Stomach (tissue), 4 donors: ENCODE measurements at regions not wholly inside any gene's neighbourhood (a gene's known extent, or its start where the extent isn't known, plus 50 kb on each side); places are given as distances from the start of the nearest gene placed in this dataset.

ENCODE experiments used
- EP300 ChIP-seq: sonication (generic); formaldehyde crosslinking; IDR thresholded peaks from one replicate; pipeline ENCODE4 v1.6.1; 2017; ENCODE audit warnings: antibody characterized with exemption
- POLR2A ChIP-seq, 4 donors: fragments of 450-650 bp; IDR thresholded peaks; one replicate each; pipeline ENCODE4 v1.6.1; 2016; ENCODE audit warnings: antibody characterized with exemption in 4 of 4, control low read depth in 2 of 4, mild to moderate bottlenecking in 1 of 4, moderate library complexity in 1 of 4
- POLR2AphosphoS5 ChIP-seq, 3 donors: sonication (generic); formaldehyde crosslinking; IDR thresholded peaks; one replicate each; pipeline ENCODE4 v1.6.1; 2016; ENCODE audit warnings: antibody characterized with exemption in 3 of 3
- TF ChIP-seq, protein P1 (sequence below), 7 experiments: fragments of 450-650 bp in 4 of 7; fragments of 200-600 bp in 3 of 7; sonication (generic) in 3 of 7; IDR thresholded peaks; one replicate each; pipeline ENCODE4 v1.5.1; 2016 to 2019; ENCODE audit warnings: antibody characterized with exemption in 7 of 7, control low read depth in 2 of 7, mild to moderate bottlenecking in 1 of 7

DNA sequence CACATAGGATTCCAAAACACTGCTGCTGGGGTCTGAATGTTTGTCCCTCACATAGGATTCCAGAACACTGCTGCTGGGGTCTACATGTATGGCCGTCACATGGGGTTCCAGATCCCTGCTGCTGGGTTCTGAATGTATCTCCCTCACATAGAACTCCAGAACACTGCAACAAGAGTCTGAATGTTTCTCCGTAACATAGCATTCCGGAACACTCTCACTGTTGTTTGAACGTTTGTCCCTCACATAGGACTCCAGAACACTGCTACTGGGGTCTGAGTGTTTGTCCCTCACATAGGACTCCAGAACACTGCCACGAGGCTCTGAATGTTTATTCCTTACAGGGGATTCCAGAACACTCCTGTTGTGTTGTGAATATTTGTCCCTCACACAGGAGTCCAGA, 216.8 kb downstream of the FOXD4L6 start:
- TF ChIP-seq, protein P1, sequence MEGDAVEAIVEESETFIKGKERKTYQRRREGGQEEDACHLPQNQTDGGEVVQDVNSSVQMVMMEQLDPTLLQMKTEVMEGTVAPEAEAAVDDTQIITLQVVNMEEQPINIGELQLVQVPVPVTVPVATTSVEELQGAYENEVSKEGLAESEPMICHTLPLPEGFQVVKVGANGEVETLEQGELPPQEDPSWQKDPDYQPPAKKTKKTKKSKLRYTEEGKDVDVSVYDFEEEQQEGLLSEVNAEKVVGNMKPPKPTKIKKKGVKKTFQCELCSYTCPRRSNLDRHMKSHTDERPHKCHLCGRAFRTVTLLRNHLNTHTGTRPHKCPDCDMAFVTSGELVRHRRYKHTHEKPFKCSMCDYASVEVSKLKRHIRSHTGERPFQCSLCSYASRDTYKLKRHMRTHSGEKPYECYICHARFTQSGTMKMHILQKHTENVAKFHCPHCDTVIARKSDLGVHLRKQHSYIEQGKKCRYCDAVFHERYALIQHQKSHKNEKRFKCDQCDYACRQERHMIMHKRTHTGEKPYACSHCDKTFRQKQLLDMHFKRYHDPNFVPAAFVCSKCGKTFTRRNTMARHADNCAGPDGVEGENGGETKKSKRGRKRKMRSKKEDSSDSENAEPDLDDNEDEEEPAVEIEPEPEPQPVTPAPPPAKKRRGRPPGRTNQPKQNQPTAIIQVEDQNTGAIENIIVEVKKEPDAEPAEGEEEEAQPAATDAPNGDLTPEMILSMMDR (IDR thresholded peaks at IDR 0.05): no peak
- TF ChIP-seq EP300 (no peak), POLR2AphosphoS5 (IDR thresholded peaks at IDR 0.05) (no peak), POLR2A (IDR thresholded peaks at IDR 0.05) (no peak)
